AG09319 (cell line): ENCODE measurements at regions not wholly inside any gene's neighbourhood (a gene's known extent, or its start where the extent isn't known, plus 50 kb on each side); places are given as distances from the start of the nearest gene placed in this dataset.

Experiments used
- DNase-seq: peaks from one replicate; pipeline ENCODE4 v3.0.0-alpha.2; 2010; ENCODE audit warnings: low read depth; ENCODE audit errors: extremely low read depth
- TF ChIP-seq, protein P1 (sequence below): IDR thresholded peaks from 2 replicates; pipeline ENCODE4 v1.5.1; 2011; ENCODE audit warnings: low read depth, mild to moderate bottlenecking, inconsistent platforms, low read length, moderate library complexity

DNA sequence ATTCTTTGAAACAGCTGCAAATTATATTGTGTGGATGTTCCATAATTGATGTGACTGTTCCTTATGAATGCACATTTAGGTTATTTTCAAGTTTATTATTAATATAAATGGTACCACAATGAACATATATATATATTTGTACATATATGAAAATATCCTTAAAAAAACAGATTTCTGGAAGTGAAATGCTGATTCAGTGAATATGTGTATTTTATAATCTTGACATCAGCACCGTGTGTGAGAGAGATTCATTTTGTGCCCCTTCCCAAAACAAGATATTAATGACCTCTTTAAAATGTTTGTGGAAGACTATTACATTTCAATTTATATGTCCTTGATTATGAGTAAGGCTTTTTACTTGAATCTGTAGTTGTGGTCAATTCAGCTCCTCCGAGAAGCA lies 75.7 kb upstream of the PTPRT start:
- TF ChIP-seq, protein P1, sequence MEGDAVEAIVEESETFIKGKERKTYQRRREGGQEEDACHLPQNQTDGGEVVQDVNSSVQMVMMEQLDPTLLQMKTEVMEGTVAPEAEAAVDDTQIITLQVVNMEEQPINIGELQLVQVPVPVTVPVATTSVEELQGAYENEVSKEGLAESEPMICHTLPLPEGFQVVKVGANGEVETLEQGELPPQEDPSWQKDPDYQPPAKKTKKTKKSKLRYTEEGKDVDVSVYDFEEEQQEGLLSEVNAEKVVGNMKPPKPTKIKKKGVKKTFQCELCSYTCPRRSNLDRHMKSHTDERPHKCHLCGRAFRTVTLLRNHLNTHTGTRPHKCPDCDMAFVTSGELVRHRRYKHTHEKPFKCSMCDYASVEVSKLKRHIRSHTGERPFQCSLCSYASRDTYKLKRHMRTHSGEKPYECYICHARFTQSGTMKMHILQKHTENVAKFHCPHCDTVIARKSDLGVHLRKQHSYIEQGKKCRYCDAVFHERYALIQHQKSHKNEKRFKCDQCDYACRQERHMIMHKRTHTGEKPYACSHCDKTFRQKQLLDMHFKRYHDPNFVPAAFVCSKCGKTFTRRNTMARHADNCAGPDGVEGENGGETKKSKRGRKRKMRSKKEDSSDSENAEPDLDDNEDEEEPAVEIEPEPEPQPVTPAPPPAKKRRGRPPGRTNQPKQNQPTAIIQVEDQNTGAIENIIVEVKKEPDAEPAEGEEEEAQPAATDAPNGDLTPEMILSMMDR, result no peak
- DNase-seq, result no peak

DNA sequence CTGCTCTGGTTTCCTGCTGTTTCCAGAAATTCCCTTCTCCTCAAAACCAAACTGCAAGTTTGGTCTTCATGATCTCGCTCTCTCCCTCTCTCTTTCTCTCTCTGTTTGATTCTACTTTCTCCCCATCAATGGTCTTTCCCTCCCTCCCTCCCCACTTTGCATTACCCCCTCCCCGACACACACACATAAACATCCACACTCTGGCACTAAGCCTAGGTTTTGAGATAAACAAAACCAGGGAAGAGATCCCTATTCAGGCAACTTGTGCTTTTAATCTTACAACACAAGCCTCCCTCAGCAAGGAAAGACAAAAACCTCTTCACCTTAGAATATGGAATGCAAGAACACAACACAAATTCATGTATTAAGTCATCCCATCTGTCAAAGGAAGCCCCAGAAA lies 73.5 kb upstream of the PTPRT start:
- no peak for DNase-seq

DNA sequence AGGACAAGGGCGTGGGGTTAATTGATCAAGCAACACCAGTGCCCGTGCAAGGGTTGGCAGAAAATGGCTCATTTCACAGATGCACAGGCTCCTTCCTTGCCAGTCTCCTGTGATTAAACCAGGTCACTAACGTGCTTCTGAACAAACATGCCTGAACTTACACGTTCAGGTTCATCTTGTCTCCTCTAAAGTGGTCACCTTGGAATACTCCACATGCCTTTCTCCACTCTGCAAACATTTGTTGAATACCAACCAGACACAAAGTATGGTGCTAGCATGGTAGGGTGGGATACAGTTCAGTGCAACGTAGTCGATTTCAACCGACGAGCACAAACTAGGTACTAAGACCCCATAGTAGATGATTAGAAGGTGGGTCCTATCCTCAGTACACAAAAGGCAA lies 72.6 kb upstream of the PTPRT start:
- no peak for DNase-seq

More for the DNA sequence above, 73.5 kb upstream of the PTPRT start:
- TF ChIP-seq, protein P1, result no peak

DNA sequence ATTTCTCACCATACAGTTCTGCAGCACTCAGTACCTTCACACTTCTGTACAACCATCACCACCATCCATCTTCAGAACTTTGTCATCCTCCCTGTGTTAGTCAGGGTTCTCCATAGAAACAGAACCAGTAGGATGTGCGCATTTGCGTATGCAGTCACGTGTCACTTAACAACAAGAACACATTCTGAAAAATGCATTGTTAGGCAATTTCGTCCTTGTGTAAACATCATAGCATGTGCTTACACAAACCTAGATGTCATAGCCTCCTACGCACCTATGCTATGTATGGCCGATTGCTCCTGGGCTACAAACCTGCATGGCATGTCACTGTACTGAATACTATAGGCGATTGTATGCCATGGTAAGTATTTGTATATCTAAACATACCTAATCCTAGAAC lies 66.2 kb upstream of the PTPRT start:
- TF ChIP-seq, protein P1, result no peak
- DNase-seq, result no peak

More for the DNA sequence above, 72.6 kb upstream of the PTPRT start:
- TF ChIP-seq, protein P1, result no peak

DNA sequence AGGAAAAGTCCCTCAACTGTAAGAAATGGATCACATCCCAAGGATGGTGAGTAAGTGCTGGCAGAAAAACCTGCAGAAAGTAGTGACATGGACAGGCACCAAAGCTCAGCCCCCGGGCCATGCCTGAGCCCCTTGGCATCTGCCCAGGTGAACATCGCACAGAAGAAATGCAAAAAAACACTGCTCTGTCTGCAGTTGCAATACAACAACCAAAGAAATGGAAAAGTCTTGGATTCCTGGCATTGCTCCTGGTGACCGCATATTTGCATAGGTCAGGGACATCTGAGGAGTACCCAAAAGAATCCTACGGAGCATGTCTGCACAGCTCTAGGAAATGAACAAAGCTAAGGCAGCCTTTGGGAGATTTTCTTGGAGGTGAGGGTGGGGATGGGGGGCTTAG lies 63.1 kb upstream of the PTPRT start:
- TF ChIP-seq, protein P1, result no peak
- no peak for DNase-seq

DNA sequence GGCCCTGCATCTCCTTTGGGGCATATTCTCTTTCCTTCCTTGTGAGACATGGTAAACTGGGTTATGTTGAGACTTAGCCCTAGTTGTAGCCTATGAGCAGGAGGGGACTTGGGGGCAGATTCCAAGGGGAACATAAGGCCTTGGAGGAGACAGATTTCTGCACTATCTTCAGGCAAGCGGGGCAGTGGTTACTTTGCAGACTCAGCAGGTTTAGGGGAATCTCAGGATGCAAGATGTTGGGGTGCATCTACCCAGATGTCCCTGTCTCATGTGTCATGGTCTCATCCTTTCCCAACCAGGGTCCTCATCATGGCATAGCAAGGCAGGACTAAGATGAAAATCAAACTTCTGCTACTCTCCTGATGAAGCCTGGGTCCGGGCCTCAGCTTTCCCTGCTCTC lies 58.6 kb upstream of the PTPRT start:
- no peak for DNase-seq
- TF ChIP-seq, protein P1, result no peak

DNA sequence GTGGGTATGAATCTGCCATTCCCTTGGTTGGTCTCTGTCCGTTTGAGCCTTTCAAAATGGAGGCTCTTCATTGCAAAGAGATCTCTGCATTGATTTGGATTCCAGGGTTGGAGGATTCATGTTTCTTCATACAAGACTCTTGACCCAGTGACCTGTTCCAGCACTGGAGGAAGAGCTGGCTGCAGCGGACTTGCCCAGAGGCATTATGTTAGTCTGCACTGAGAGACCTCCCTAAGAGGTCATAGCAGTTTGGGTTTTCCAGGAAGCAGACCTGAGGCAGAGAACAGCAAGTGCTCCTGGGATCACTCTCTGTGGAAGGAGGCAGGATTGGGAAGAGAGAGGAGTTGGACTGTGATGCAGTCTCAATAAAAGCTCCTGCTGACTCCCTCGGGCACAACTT lies 57.7 kb upstream of the PTPRT start:
- DNase-seq, result no peak
- TF ChIP-seq, protein P1, result no peak
